Peyer's patch (tissue), 4 donors: ENCODE measurements at regions not wholly inside any gene's neighbourhood (a gene's known extent, or its start where the extent isn't known, plus 50 kb on each side); places are given as distances from the start of the nearest gene placed in this dataset.

ENCODE experiments used
- CTCF ChIP-seq, 6 experiments: fragments of 450-650 bp in 4 of 6; fragments of 200-600 bp in 2 of 6; sonication (generic) in 1 of 6; IDR thresholded peaks; one replicate each; pipeline ENCODE4 v1.5.1; 2017 to 2019; ENCODE audit warnings: antibody characterized with exemption in 6 of 6, mild to moderate bottlenecking in 3 of 6, moderate library complexity in 1 of 6
- POLR2A ChIP-seq, 2 donors: fragments of 450-650 bp; IDR thresholded peaks; one replicate each; pipeline ENCODE4 v1.5.1; 2017; ENCODE audit warnings: antibody characterized with exemption in 2 of 2, mild to moderate bottlenecking in 2 of 2, moderate library complexity in 2 of 2

GRCh38 chr4:58849026-58849425 is 1738.8 kb upstream of the IGFBP7 start:
- TF ChIP-seq POLR2A (IDR thresholded peaks at IDR 0.05) (no peak), CTCF (IDR thresholded peaks at IDR 0.05) (no peak)
